Stimulated activated CD4-positive, alpha-beta T cell treated with anti-CD3 and anti-CD28 coated beads, Interleukin-2, amount 100 ng/mL, for 24 hours (primary cell): ENCODE measurements at regions not wholly inside any gene's neighbourhood (a gene's known extent, or its start where the extent isn't known, plus 50 kb on each side); places are given as distances from the start of the nearest gene placed in this dataset.

Experiments
- DNase-seq, 2 donors: peaks; one replicate each; pipeline ENCODE4 v3.0.0-alpha.2; 2020

DNA sequence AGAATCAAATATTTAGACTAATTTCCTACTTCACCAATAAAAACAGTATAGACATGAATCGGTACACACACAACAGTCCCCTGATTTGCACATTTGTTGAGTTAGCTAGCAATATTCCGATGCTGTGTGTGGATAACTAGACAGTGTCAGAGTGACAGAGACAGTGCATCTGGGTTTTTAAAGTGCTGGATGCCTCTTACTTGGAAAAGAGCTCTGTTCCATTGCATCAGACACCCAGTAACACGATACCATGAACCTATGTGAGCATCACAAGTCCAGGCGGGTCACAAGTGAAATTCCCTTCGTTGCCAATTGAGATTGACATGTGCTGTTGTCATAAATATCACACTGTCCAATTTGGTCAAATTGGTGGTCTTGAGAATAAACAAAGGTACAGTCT, 82.0 kb upstream of the ESRRG start:
- DNase-seq = no peak

GRCh38 chr1:216804111-216804510, 80.9 kb upstream of the ESRRG start:
- no peak for DNase-seq

GRCh38 chr1:216794586-216794985, 71.4 kb upstream of the ESRRG start:
- DNase-seq = no peak

- no peak for DNase-seq
Observed at GRCh38 chr1:216793973-216794372, 70.7 kb upstream of the ESRRG start.

DNA sequence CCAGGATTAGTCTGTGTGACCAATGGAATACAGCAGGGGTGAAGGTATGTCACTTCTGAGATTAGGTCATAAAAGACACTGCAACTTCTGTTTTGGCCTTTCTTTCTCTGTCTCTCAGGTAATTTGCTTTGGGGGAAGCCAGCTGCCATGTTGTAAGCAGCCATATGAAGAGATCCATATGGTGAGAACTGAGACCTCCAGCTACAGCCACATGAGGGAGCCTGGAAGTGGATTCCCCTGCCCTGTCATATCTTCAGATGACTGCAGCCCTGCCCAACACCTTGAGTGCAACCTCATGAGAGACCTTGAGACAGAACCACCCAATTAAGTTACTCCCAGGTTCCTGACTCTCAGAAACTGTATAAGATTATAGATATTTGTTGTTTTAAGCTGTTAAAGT, 70.1 kb upstream of the ESRRG start:
- no peak for DNase-seq

- no peak for DNase-seq
Observed at GRCh38 chr1:216788671-216789070, 65.4 kb upstream of the ESRRG start.

DNA sequence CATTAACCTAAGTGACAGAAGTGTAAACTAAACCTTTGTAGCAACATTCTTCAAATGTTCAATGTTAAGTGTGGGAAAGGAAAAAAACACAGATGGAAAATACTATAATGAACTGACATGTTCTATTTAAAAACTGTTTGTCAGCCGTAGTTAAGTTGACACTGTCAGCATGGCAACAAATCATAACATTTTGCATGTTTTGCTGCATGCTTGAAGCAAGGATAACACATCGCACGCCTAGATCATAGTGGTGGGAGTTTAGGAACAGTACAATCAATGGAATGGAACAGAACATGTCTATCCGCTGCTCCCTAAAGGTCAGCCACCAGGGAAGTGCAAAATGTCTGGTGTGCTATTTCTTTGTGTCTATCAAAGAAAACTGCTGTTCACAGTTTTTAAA, 62.5 kb upstream of the ESRRG start:
- no peak for DNase-seq

DNA sequence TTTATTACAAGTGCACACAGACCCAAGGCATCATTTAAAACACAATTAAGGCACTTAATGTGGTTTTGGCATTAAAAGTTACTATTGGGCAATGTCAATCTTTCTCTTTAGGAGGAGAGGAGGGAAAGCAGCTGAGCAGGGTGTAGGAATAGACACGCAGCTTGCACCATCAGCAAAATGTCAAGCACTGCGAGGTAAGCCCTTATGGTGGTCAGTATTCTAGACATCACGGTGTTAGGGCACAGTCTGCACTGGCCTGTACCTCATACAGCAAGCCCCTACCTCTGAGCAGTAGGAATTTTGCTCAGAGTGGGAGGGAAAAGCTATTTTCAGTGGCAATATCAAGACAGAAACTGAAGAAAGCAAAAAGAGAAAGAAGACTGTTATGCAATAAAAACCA, 62.0 kb upstream of the ESRRG start:
- DNase-seq = no peak

GRCh38 chr1:216779686-216780085, 56.5 kb upstream of the ESRRG start:
- no peak for DNase-seq

DNA sequence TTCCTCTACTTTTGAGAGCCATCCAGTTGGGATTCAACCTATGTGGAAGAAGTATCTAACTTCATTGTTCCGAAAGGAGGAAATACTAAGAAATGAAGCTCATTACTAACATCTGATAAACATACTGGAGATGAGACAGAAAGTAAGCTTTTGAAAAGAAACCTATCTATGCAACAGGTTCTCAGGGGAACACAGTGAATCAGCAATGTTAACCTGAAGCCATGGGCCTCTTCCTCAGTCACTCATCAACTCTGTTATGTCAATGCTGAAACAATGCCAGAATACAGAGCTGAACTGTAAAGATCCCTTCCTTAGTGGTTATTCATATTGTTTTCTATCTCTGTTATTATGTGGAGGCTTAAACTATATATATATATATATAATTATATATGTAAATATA, 55.5 kb upstream of the ESRRG start:
- no peak for DNase-seq

DNA sequence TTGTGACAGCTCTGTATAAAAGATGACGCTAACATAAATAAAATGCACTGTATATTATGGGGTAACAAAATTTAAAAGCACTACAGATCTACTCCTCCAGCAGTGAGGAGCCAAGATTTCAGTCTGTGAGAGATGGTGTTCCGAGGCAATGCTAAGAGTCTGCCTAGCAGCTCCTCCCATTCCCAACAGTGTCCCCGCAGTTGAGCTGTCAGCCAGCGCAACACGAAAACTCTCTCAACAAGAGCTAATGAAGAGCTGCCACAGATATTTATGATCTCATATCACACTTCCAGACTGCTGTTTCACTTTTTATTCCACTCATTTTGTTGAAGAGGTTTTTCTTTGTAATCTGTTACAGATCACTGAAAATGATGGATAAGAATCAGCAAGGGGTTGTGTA, 53.9 kb upstream of the ESRRG start:
- DNase-seq = no peak
